Mesenchymal stem cell (in vitro differentiated cells and primary cell): ENCODE measurements at regions not wholly inside any gene's neighbourhood (a gene's known extent, or its start where the extent isn't known, plus 50 kb on each side); places are given as distances from the start of the nearest gene placed in this dataset.

Source experiments
- DNase-seq: peaks from one replicate; pipeline ENCODE4 v3.0.0-alpha.2; 2013
- H2AFZ ChIP-seq: one replicate; pipeline ENCODE4 v1.6.1; 2013; ENCODE audit warnings: low read depth, mild to moderate bottlenecking, control low read depth, inconsistent platforms, low read length, moderate library complexity
- H2AK5ac ChIP-seq: 2 replicates; pipeline ENCODE4 v1.6.1; 2013; ENCODE audit warnings: low read length, moderate library complexity, mild to moderate bottlenecking, inconsistent platforms; ENCODE audit not compliant: severe bottlenecking
- H2BK120ac ChIP-seq: one replicate; pipeline ENCODE4 v1.6.1; 2013; ENCODE audit warnings: low read depth, mild to moderate bottlenecking, inconsistent platforms, low read length, moderate library complexity
- H2BK12ac ChIP-seq, 2 experiments: one replicate each; pipeline ENCODE4 v1.6.1; 2013; ENCODE audit warnings: inconsistent platforms in 2 of 2, low read length in 2 of 2, mild to moderate bottlenecking in 2 of 2, moderate library complexity in 2 of 2, control low read depth in 1 of 2
- H2BK15ac ChIP-seq: one replicate; pipeline ENCODE4 v1.6.1; 2013; ENCODE audit warnings: mild to moderate bottlenecking, low read depth, inconsistent platforms; ENCODE audit not compliant: poor library complexity, severe bottlenecking
- H2BK5ac ChIP-seq: 2 replicates; pipeline ENCODE4 v1.6.1; 2013; ENCODE audit warnings: low read depth, mild to moderate bottlenecking, low read length, control low read depth, inconsistent platforms; ENCODE audit not compliant: poor library complexity, severe bottlenecking
- H3K14ac ChIP-seq, 2 experiments: one replicate each; pipeline ENCODE4 v1.6.1; 2013; ENCODE audit warnings: inconsistent platforms in 2 of 2, low read length in 2 of 2, control low read depth in 1 of 2, mild to moderate bottlenecking in 1 of 2, moderate library complexity in 1 of 2
- H3K18ac ChIP-seq, 2 experiments: one replicate each; pipeline ENCODE4 v1.6.1; 2013; ENCODE audit warnings: inconsistent platforms in 2 of 2, low read length in 2 of 2, control low read depth in 1 of 2, low read depth in 1 of 2, mild to moderate bottlenecking in 1 of 2
- H3K23ac ChIP-seq, 2 experiments: one replicate each; pipeline ENCODE4 v1.6.1; 2013; ENCODE audit warnings: inconsistent platforms in 2 of 2, low read length in 2 of 2, mild to moderate bottlenecking in 2 of 2, moderate library complexity in 2 of 2, control low read depth in 1 of 2
- H3K27ac ChIP-seq: 2 replicates; pipeline ENCODE4 v1.5.1; 2013; ENCODE audit warnings: mild to moderate bottlenecking, moderate library complexity, low read length, control low read depth, inconsistent platforms; ENCODE audit not compliant: poor library complexity, severe bottlenecking
- H3K27me3 ChIP-seq, 2 experiments: 2 replicates each; pipeline versions ENCODE4 v1.6.1 to v1.7.0; 2013; ENCODE audit warnings: low read length in 2 of 2, mild to moderate bottlenecking in 2 of 2, moderate library complexity in 2 of 2, control low read depth in 1 of 2, inconsistent platforms in 1 of 2; ENCODE audit not compliant: control insufficient read depth in 1 of 2, insufficient read depth in 1 of 2
- H3K36me3 ChIP-seq, 2 experiments: 2 replicates each; pipeline versions ENCODE4 v1.6.1 to v1.7.0; 2013; ENCODE audit warnings: low read length in 2 of 2, control low read depth in 1 of 2, inconsistent platforms in 1 of 2, low read depth in 1 of 2, mild to moderate bottlenecking in 1 of 2; ENCODE audit not compliant: insufficient read depth in 2 of 2, control insufficient read depth in 1 of 2
- H3K4ac ChIP-seq, 2 experiments: one replicate each; pipeline ENCODE4 v1.6.1; 2013; ENCODE audit warnings: inconsistent platforms in 2 of 2, low read length in 2 of 2, mild to moderate bottlenecking in 2 of 2, moderate library complexity in 2 of 2, control low read depth in 1 of 2, low read depth in 1 of 2
- H3K4me1 ChIP-seq: 2 replicates; pipeline ENCODE4 v1.6.1; 2013; ENCODE audit warnings: low read depth, low read length, control low read depth; ENCODE audit not compliant: control insufficient read depth, insufficient read depth
- H3K4me2 ChIP-seq: 2 replicates; pipeline ENCODE4 v1.6.1; 2013; ENCODE audit warnings: low read length, mild to moderate bottlenecking, inconsistent platforms; ENCODE audit not compliant: poor library complexity, severe bottlenecking
- H3K4me3 ChIP-seq, 2 experiments: 2 replicates each; pipeline versions ENCODE4 v1.5.1 to v1.7.0; 2013; ENCODE audit warnings: low read length in 2 of 2, mild to moderate bottlenecking in 2 of 2, control low read depth in 1 of 2, low read depth in 1 of 2; ENCODE audit not compliant: insufficient read depth in 1 of 2
- H3K79me1 ChIP-seq: replicated peaks from 2 replicates; pipeline ENCODE4 v1.6.1; 2013; ENCODE audit warnings: mild to moderate bottlenecking, control low read depth, low read length, inconsistent platforms; ENCODE audit not compliant: poor library complexity, severe bottlenecking
- H3K9ac ChIP-seq: 2 replicates; pipeline ENCODE4 v1.7.0; 2013; ENCODE audit warnings: mild to moderate bottlenecking, low read length, moderate library complexity
- H3K9me3 ChIP-seq: 2 replicates; pipeline ENCODE4 v1.7.0; 2013; ENCODE audit warnings: mild to moderate bottlenecking, low read length; ENCODE audit not compliant: control insufficient read depth
- H4K8ac ChIP-seq: one replicate; pipeline ENCODE4 v1.6.1; 2013; ENCODE audit warnings: inconsistent platforms, mild to moderate bottlenecking, low read length, moderate library complexity
- H4K91ac ChIP-seq: one replicate; pipeline ENCODE4 v1.6.1; 2013; ENCODE audit warnings: mild to moderate bottlenecking, low read length, inconsistent platforms
- WGBS: methylation state at CpG from one replicate; pipeline ENCODE4 v1.1.7; 2013; ENCODE audit warnings: mixed read lengths; 5-methylcytosine and 5-hydroxymethylcytosine counted together

DNA sequence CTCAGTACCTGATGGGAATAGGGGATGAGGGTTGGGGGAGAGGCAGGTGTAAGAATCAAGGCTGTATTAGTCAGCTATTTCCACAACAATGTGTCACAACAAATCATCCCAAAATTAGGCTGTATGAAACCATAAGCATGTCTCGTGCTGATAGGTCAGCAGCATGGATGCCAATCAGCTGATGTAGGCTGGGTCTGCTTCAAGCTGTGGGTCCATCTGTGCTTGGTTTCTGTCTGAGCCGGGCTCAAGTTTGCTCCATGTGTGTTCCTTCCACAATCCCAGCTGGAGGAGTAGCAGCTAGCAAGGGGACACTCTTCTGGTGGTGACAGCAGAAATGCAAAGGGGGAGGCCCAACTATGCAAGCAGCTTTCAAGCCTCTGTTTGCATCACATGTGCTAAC lies 97.9 kb upstream of the ZNF746 start:
- Histone ChIP-seq H3K23ac (no peak overlapping the region), H3K14ac (no peak overlapping the region), H3K4ac (no peak overlapping the region), H3K79me1 (peaks cover 48% of the 10 kb centered on the region), H2BK15ac (no peak overlapping the region), H3K18ac (no peak overlapping the region), H3K27ac (no peak overlapping the region), H2BK5ac (no peak overlapping the region), H3K9me3 (no peaks in the 10 kb centered on the region), H4K8ac (no peak overlapping the region), H3K4me3 (no peak overlapping the region), H4K91ac (no peak overlapping the region), H3K9ac (no peak overlapping the region), H2BK12ac (no peak overlapping the region), H2BK120ac (no peak overlapping the region), H3K36me3 (peaks cover 55 to 76% of the 10 kb centered on the region in 2 experiments), H3K4me2 (no peak overlapping the region), H2AK5ac (no peak overlapping the region), H2AFZ (no peak overlapping the region), H3K4me1 (no peaks in the 10 kb centered on the region), H3K27me3 (no peaks in the 10 kb centered on the region)
- 97% methylated on average over 2 of the region's 2 CpGs for WGBS
- DNase-seq: no peak

DNA sequence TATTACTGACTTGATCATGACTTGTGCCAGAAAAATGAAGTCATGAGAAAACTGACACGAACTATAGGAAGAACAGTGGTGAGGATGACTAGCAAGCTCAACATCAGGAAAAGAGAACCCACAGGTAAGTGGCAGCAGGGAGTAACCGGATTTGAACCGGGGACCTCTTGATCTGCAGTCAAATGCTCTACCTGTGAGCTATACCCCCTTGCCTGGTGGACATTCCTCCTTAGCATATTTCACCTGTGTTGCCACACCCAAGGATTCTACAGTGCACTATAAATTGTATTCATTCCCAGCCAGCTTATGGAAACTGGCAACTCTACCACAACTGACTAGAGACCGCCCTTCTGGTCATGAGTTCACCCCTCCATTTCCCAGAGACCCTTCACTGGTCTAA lies 97.5 kb upstream of the ZNF746 start:
- WGBS: 94% methylated on average over 4 of the region's 4 CpGs
- Histone ChIP-seq H3K4me1 (no peaks in the 10 kb centered on the region), H3K27me3 (no peaks in the 10 kb centered on the region), H2BK120ac (no peak overlapping the region), H4K91ac (no peak overlapping the region), H3K4ac (no peak overlapping the region), H2AK5ac (no peak overlapping the region), H3K9me3 (no peaks in the 10 kb centered on the region), H4K8ac (no peak overlapping the region), H3K9ac (no peak overlapping the region), H3K4me3 (no peak overlapping the region), H3K4me2 (no peak overlapping the region), H3K79me1 (peaks cover 48% of the 10 kb centered on the region), H3K36me3 (peaks cover 55 to 75% of the 10 kb centered on the region in 2 experiments), H2AFZ (no peak overlapping the region), H2BK12ac (no peak overlapping the region), H2BK15ac (no peak overlapping the region), H3K18ac (no peak overlapping the region), H2BK5ac (no peak overlapping the region), H3K27ac (no peak overlapping the region), H3K14ac (no peak overlapping the region), H3K23ac (no peak overlapping the region)
- no peak for DNase-seq

DNA sequence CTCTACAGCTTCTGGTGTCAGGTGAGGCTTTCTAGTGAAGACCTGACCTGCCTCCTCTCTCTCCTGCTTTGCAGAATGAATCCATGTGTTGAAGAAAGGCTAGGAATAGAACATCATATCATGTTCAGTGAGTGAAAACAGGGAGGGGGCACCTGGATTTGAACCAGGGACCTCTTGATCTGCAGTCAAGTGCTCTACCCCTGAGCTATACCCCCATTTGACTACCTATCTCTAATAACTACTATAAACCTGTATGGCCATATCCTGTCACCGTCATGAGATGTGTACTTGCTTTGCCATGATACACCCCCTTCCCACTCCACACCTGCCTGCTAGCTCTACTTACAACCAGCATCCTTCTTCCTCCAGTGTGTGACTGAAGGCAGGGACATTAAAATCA lies 91.3 kb upstream of the ZNF746 start:
- H3K4me2 ChIP-seq: no peak overlapping the region
- H2BK15ac ChIP-seq: no peak overlapping the region
- DNase-seq: no peak

DNA sequence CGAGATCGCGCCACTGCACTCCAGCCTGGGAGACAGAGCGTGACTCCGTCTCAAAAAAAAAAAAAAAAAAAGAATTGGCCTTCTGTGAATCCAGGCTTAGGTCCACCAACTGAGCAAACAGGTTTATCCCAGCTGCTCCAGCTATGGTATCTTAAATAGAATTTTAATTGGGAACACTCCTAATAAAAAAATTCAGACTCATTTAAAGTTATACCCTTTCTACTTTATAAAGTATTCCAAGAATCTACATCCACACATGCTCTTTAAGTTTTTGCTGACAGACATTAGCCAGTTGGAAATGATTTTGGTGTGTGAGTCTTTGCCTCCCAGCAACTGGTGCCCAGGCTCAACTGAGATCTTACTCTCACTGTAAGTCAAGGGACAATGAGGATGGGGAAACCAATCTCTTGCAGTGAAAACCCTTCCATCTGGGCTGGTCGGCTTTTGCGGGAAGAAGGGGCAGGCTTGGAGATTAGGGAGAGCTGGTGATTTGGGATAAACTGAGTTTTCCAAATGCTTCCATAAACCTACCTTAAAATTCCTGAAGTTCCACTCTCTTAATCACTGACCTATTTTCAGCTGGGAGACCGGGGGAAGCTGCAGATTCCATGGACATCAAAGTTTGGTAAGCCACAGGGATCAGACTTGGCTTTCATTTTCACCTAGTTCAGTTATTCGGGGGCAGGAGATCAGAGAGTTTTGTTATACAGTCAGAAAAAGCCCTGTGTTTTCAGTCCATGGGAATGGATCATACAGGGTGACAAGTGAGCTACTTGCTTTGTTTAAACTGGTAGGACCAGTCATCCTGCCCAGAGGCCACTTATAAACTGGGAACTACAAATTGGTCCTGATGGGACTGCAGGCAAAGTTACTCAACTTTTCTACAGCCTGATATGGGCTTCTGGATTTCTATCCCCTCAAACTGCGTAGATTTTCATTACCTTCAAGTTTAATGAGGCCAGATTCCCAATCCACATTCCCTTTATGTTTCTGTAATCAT lies 89.3 kb upstream of the ZNF746 start:
- Histone ChIP-seq H3K27me3 (no peaks in the 10 kb centered on the region), H2BK120ac (no peak overlapping the region), H2BK15ac (no peak overlapping the region), H3K18ac (no peak overlapping the region), H2AK5ac (no peak overlapping the region), H3K4me2 (no peak overlapping the region), H4K91ac (no peak overlapping the region), H2AFZ (no peak overlapping the region), H3K4ac (no peak overlapping the region), H3K36me3 (peaks cover 26 to 88% of the 10 kb centered on the region in 2 experiments), H2BK12ac (no peak overlapping the region), H3K4me1 (no peaks in the 10 kb centered on the region), H3K9ac (no peak overlapping the region), H3K14ac (no peak overlapping the region), H3K23ac (no peak overlapping the region), H3K79me1 (peaks cover 42% of the 10 kb centered on the region), H2BK5ac (no peak overlapping the region), H3K27ac (no peak overlapping the region), H3K9me3 (peaks cover 7% of the 10 kb centered on the region), H3K4me3 (no peak overlapping the region), H4K8ac (no peak overlapping the region)
- DNase-seq: no peak
- 97% methylated on average over 8 of the region's 10 CpGs for WGBS

More for the DNA sequence above, 91.3 kb upstream of the ZNF746 start:
- Histone ChIP-seq H4K8ac (no peak overlapping the region), H3K9me3 (peaks cover 5% of the 10 kb centered on the region), H3K4ac (no peak overlapping the region), H2BK12ac (no peak overlapping the region), H2AFZ (no peak overlapping the region), H3K9ac (no peak overlapping the region), H4K91ac (no peak overlapping the region), H3K4me3 (no peak overlapping the region), H3K14ac (no peak overlapping the region), H3K23ac (no peak overlapping the region), H3K18ac (no peak overlapping the region), H2BK5ac (no peak overlapping the region), H3K27ac (no peak overlapping the region), H3K27me3 (no peaks in the 10 kb centered on the region), H2AK5ac (no peak overlapping the region), H3K79me1 (peaks cover 52% of the 10 kb centered on the region), H3K36me3 (peaks cover 39 to 83% of the 10 kb centered on the region in 2 experiments), H2BK120ac (no peak overlapping the region), H3K4me1 (no peaks in the 10 kb centered on the region)
- 85% methylated on average over 1 of the region's 1 CpG for WGBS
